Activated naive CD4-positive, alpha-beta T cell treated with anti-CD3 and anti-CD28 coated beads, Interleukin-2, amount 50 U/mL, for 24 hours (primary cell): ENCODE measurements at regions not wholly inside any gene's neighbourhood (a gene's known extent, or its start where the extent isn't known, plus 50 kb on each side); places are given as distances from the start of the nearest gene placed in this dataset.

Experiments used
- H3K27ac Mint-ChIP-seq: one replicate; pipeline ENCODE4 v1.8.0; 2021; ENCODE audit warnings: mild to moderate bottlenecking, mixed read lengths
- H3K27me3 Mint-ChIP-seq: one replicate; pipeline ENCODE4 v1.8.0; 2021; ENCODE audit warnings: mixed read lengths
- H3K36me3 Mint-ChIP-seq: one replicate; pipeline ENCODE4 v1.8.0; 2021; ENCODE audit warnings: mixed read lengths
- H3K4me1 Mint-ChIP-seq: one replicate; pipeline ENCODE4 v1.8.0; 2021; ENCODE audit warnings: mixed read lengths
- H3K4me3 Mint-ChIP-seq: one replicate; pipeline ENCODE4 v1.8.0; 2021; ENCODE audit warnings: mild to moderate bottlenecking, mixed read lengths
- H3K9me3 Mint-ChIP-seq: one replicate; pipeline ENCODE4 v1.8.0; 2021; ENCODE audit warnings: mixed read lengths

- no peaks in the 10 kb centered on the region for H3K4me1 Mint-ChIP-seq
- no peaks in the 10 kb centered on the region for H3K36me3 Mint-ChIP-seq
- H3K27ac Mint-ChIP-seq, result no peak overlapping the region
- no peaks in the 10 kb centered on the region for H3K27me3 Mint-ChIP-seq
- H3K9me3 Mint-ChIP-seq, result no peaks in the 10 kb centered on the region
- no peak overlapping the region for H3K4me3 Mint-ChIP-seq
Observed at GRCh38 chr13:107518292-107518691, 697.0 kb downstream of the LIG4 start.

GRCh38 chr13:107516517-107516916, 698.8 kb downstream of the LIG4 start:
- Mint-ChIP-seq H3K27ac (no peak overlapping the region), H3K4me3 (no peak overlapping the region), H3K36me3 (no peaks in the 10 kb centered on the region), H3K4me1 (no peaks in the 10 kb centered on the region), H3K27me3 (no peaks in the 10 kb centered on the region), H3K9me3 (no peaks in the 10 kb centered on the region)

- Mint-ChIP-seq H3K4me3 (no peak overlapping the region), H3K36me3 (no peaks in the 10 kb centered on the region), H3K9me3 (no peaks in the 10 kb centered on the region), H3K4me1 (no peaks in the 10 kb centered on the region), H3K27ac (no peak overlapping the region), H3K27me3 (no peaks in the 10 kb centered on the region)
Observed at GRCh38 chr13:107512551-107512950, 702.8 kb downstream of the LIG4 start.

GRCh38 chr13:107497661-107498060, 717.7 kb downstream of the LIG4 start:
- Mint-ChIP-seq H3K27me3 (no peaks in the 10 kb centered on the region), H3K9me3 (peaks cover 7% of the 10 kb centered on the region), H3K4me3 (no peak overlapping the region), H3K27ac (no peak overlapping the region), H3K36me3 (no peaks in the 10 kb centered on the region), H3K4me1 (no peaks in the 10 kb centered on the region)

GRCh38 chr13:107493266-107493665, 722.1 kb downstream of the LIG4 start:
- Mint-ChIP-seq H3K27me3 (no peaks in the 10 kb centered on the region), H3K9me3 (peaks cover 29% of the 10 kb centered on the region), H3K27ac (no peak overlapping the region), H3K4me3 (no peak overlapping the region), H3K4me1 (no peaks in the 10 kb centered on the region), H3K36me3 (no peaks in the 10 kb centered on the region)

- no peaks in the 10 kb centered on the region for H3K9me3 Mint-ChIP-seq
Observed at GRCh38 chr13:107482688-107483087, 732.6 kb downstream of the LIG4 start.

DNA sequence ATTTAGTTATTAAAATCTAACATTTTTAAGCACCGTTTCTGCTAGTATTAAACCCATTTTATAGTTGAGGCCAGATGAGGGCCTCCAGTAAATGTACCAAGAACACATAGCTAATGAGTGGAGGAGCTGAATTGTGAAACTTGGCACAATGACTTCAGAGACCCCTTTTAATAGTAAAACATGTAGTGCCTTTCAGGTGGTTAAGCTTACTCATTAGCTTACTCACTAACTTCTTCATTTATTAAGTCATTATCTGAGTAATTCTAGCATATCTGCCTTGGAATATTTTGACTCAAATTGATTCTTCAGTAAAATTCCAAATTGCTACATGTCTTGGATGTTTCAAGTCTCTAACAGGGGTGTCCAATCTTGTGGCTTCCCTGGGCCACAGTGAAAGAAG, 735.2 kb downstream of the LIG4 start:
- Mint-ChIP-seq H3K27ac (no peak overlapping the region), H3K4me3 (no peak overlapping the region), H3K36me3 (no peaks in the 10 kb centered on the region), H3K4me1 (no peaks in the 10 kb centered on the region), H3K27me3 (no peaks in the 10 kb centered on the region), H3K9me3 (no peaks in the 10 kb centered on the region)

More at GRCh38 chr13:107482688-107483087, 732.6 kb downstream of the LIG4 start:
- H3K27me3 Mint-ChIP-seq, result no peaks in the 10 kb centered on the region
- no peak overlapping the region for H3K27ac Mint-ChIP-seq
- H3K4me3 Mint-ChIP-seq, result no peak overlapping the region
- no peaks in the 10 kb centered on the region for H3K36me3 Mint-ChIP-seq
- H3K4me1 Mint-ChIP-seq, result no peaks in the 10 kb centered on the region

- Mint-ChIP-seq H3K27ac (no peak overlapping the region), H3K27me3 (no peaks in the 10 kb centered on the region), H3K9me3 (no peaks in the 10 kb centered on the region), H3K36me3 (peaks cover 2% of the 10 kb centered on the region), H3K4me1 (no peaks in the 10 kb centered on the region), H3K4me3 (no peak overlapping the region)
Observed at GRCh38 chr13:107477772-107478379, 737.5 kb downstream of the LIG4 start.

DNA sequence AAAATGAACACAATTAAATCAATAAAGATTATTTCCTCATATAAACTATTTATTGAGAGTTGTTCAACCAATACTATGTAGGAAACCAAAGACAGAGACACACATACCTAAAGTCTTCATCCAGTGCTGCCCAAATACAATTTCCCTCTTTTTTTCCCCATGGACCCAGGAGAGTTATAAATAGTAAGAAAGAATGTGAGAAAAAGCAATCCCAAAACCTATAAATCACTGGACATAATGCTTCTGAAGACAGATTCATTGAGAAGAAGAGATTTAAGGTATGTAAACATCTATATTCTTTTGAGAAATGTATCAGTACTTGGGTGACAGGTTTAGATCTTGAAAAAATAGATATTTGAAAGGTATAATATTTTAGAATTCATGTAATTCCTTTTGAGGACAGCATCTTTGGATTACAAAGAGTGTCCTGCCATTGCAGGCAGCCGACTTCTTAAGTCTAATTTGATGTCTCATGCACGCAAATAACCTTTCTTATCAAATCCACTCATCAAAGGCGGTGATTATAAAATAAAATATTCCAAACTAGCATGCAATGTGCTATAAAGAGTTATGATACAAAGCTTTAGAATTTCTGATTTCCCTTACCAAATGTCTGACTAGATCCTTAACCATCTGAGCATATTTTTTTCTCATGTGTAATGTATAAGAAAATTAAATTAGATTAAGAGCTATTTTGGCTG, 739.4 kb downstream of the LIG4 start:
- no peak overlapping the region for H3K4me3 Mint-ChIP-seq
- H3K27me3 Mint-ChIP-seq, result no peaks in the 10 kb centered on the region
- no peaks in the 10 kb centered on the region for H3K9me3 Mint-ChIP-seq
- no peak overlapping the region for H3K27ac Mint-ChIP-seq
- H3K36me3 Mint-ChIP-seq, result peaks cover 2% of the 10 kb centered on the region
- H3K4me1 Mint-ChIP-seq, result no peaks in the 10 kb centered on the region

- H3K27me3 Mint-ChIP-seq, result no peaks in the 10 kb centered on the region
- peaks cover 5% of the 10 kb centered on the region for H3K9me3 Mint-ChIP-seq
Observed at GRCh38 chr13:107473253-107473652, 742.1 kb downstream of the LIG4 start.

DNA sequence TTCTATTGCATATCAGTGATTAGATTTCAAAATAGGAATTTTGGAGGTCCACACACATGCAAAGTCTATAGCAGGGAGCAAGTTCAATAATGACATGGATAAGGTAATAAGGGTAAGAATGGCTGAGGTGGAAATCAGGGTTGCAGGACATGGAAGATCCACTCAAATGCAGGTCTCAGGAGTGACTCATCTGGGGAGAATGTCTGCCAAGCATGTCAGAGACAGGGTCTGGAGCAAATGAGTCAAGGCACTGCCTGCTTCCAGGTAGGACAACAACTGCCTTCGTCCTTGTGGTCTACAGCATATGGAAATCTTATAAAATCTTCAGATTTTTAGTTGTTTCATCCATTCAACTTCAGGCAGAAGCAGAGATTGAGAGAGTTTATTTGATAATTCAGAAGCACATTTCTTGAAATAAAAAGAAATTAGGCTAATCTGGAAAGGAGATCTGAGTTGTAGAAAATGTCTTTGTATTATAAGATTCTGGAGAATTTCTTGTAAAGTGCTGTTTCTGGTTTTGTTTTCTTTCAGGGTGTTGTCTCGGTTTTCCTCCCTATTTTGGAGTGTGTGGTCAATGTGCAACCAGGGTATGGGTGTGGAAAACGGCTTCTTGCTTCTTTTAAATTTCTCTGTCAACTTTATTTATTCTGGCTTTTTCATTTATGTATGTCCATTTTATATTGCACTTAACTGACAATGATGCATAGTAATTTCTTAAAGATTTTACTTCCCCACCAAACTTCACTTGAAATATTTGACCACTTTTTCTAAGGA, 748.8 kb downstream of the LIG4 start:
- H3K36me3 Mint-ChIP-seq, result no peaks in the 10 kb centered on the region
- H3K27ac Mint-ChIP-seq, result no peak overlapping the region
- H3K4me1 Mint-ChIP-seq, result no peaks in the 10 kb centered on the region
- H3K9me3 Mint-ChIP-seq, result peaks cover 5% of the 10 kb centered on the region
- H3K4me3 Mint-ChIP-seq, result no peak overlapping the region
- no peaks in the 10 kb centered on the region for H3K27me3 Mint-ChIP-seq

More at GRCh38 chr13:107473253-107473652, 742.1 kb downstream of the LIG4 start:
- H3K4me3 Mint-ChIP-seq, result no peak overlapping the region
- no peaks in the 10 kb centered on the region for H3K4me1 Mint-ChIP-seq
- H3K27ac Mint-ChIP-seq, result no peak overlapping the region
- H3K36me3 Mint-ChIP-seq, result peaks cover 2% of the 10 kb centered on the region

GRCh38 chr13:107462501-107462900, 752.8 kb downstream of the LIG4 start:
- Mint-ChIP-seq H3K27me3 (no peaks in the 10 kb centered on the region), H3K36me3 (no peaks in the 10 kb centered on the region), H3K27ac (no peak overlapping the region), H3K9me3 (peaks cover 4% of the 10 kb centered on the region), H3K4me1 (no peaks in the 10 kb centered on the region), H3K4me3 (no peak overlapping the region)

DNA sequence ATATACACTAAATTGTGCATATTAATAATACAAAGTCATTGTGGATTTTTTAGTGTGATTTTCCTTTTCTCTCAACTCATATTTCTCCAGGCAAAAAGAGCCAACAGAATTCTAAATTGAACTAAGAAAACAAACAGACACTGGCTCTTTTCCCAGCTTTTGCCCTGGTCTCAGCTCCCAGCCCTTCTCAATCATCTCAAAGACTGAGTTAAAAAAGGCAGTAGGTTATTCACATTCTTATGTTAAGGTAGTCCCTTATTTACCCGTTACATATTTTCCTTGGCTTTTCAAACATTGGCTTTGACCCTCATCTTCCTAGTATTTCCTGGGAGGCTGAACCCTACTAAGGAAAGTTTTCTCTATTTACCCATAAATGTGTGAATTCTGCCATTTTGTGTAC, 753.6 kb downstream of the LIG4 start:
- Mint-ChIP-seq H3K9me3 (peaks cover 4% of the 10 kb centered on the region), H3K4me3 (no peak overlapping the region), H3K36me3 (no peaks in the 10 kb centered on the region), H3K27me3 (no peaks in the 10 kb centered on the region), H3K27ac (no peak overlapping the region), H3K4me1 (no peaks in the 10 kb centered on the region)

- H3K27me3 Mint-ChIP-seq, result no peaks in the 10 kb centered on the region
- H3K4me1 Mint-ChIP-seq, result no peaks in the 10 kb centered on the region
- no peaks in the 10 kb centered on the region for H3K36me3 Mint-ChIP-seq
- H3K4me3 Mint-ChIP-seq, result no peak overlapping the region
- peaks cover 4% of the 10 kb centered on the region for H3K9me3 Mint-ChIP-seq
- no peak overlapping the region for H3K27ac Mint-ChIP-seq
Observed at GRCh38 chr13:107459430-107459829, 755.9 kb downstream of the LIG4 start.

DNA sequence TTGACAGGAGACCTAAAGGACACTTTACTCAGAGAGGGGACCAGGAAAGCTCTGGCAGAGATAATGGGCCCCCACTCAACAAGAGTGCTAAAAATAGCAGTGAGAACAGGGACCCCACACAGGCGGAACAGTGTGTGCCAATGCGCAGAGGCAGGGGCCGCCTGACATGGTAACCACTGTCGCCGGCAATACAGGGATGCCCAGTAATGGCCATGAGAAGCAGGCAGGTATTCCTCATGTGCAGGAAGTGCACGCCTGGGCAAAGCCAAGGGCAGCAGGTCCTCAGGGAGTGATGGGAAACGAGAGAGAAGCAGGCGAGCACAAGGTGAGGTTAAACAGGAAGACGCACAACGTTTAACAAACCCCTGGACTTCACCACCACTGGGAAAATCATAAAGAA, 757.1 kb downstream of the LIG4 start:
- no peaks in the 10 kb centered on the region for H3K36me3 Mint-ChIP-seq
- H3K9me3 Mint-ChIP-seq, result peaks cover 4% of the 10 kb centered on the region
- H3K27me3 Mint-ChIP-seq, result no peaks in the 10 kb centered on the region
- no peak overlapping the region for H3K4me3 Mint-ChIP-seq
- H3K27ac Mint-ChIP-seq, result no peak overlapping the region
- no peaks in the 10 kb centered on the region for H3K4me1 Mint-ChIP-seq

GRCh38 chr13:107457686-107458085, 757.6 kb downstream of the LIG4 start:
- Mint-ChIP-seq H3K9me3 (peaks cover 4% of the 10 kb centered on the region), H3K27me3 (no peaks in the 10 kb centered on the region), H3K27ac (no peak overlapping the region), H3K4me1 (no peaks in the 10 kb centered on the region), H3K4me3 (no peak overlapping the region), H3K36me3 (no peaks in the 10 kb centered on the region)
